CD14-positive monocyte (primary cell): ENCODE measurements at regions not wholly inside any gene's neighbourhood (a gene's known extent, or its start where the extent isn't known, plus 50 kb on each side); places are given as distances from the start of the nearest gene placed in this dataset.

Experiments used
- DNase-seq, 3 donors: peaks; one replicate each; pipeline ENCODE4 v3.0.0-alpha.2; 2011 to 2022
- H2AFZ ChIP-seq: 2 replicates; pipeline ENCODE4 v1.6.0; 2012; ENCODE audit warnings: mild to moderate bottlenecking, low read depth, low read length, inconsistent platforms; ENCODE audit not compliant: insufficient read depth, poor library complexity, severe bottlenecking
- H3K27ac ChIP-seq, 2 donors: 1 replicate in 1 of 2; 2 replicates in 1 of 2; pipeline ENCODE4 v1.5.1; 2012 to 2013; ENCODE audit warnings: low read length in 2 of 2, control low read depth in 1 of 2, inconsistent platforms in 1 of 2, low read depth in 1 of 2, mild to moderate bottlenecking in 1 of 2
- H3K27me3 ChIP-seq, 2 donors: one replicate each; pipeline versions ENCODE4 v1.6.0 to v1.6.1; 2011 to 2013; ENCODE audit warnings: low read length in 2 of 2; ENCODE audit not compliant: control insufficient read depth in 2 of 2, insufficient read depth in 2 of 2
- H3K36me3 ChIP-seq, 2 donors: replicated peaks in 1 of 2; 1 replicate in 1 of 2; 2 replicates in 1 of 2; pipeline versions ENCODE4 v1.5.1 to v1.6.1; 2012 to 2013; ENCODE audit warnings: low read length in 2 of 2, control low read depth in 1 of 2, inconsistent platforms in 1 of 2, mild to moderate bottlenecking in 1 of 2; ENCODE audit not compliant: insufficient read depth in 2 of 2, control insufficient read depth in 1 of 2
- H3K4me1 ChIP-seq, 2 donors: 1 replicate in 1 of 2; 2 replicates in 1 of 2; pipeline versions ENCODE4 v1.5.1 to v1.6.1; 2012 to 2013; ENCODE audit warnings: low read length in 2 of 2, control low read depth in 1 of 2, inconsistent platforms in 1 of 2, mild to moderate bottlenecking in 1 of 2, moderate library complexity in 1 of 2; ENCODE audit not compliant: insufficient read depth in 2 of 2, control insufficient read depth in 1 of 2
- H3K4me2 ChIP-seq: replicated peaks from 2 replicates; pipeline ENCODE3; 2012; ENCODE audit warnings: low read length, moderate library complexity, mild to moderate bottlenecking; ENCODE audit not compliant: poor library complexity, severe bottlenecking; ENCODE audit errors: extremely low read depth
- H3K4me3 ChIP-seq, 3 experiments: fragments of 200-600 bp in 1 of 3; sonication (generic) in 1 of 3; replicated peaks in 1 of 3; 1 replicate in 2 of 3; 2 replicates in 1 of 3; pipeline ENCODE4 v1.5.1; 2011 to 2013; ENCODE audit warnings: low read length in 3 of 3, mild to moderate bottlenecking in 3 of 3, control low read depth in 2 of 3, low read depth in 2 of 3, inconsistent platforms in 1 of 3, moderate library complexity in 1 of 3
- H3K79me2 ChIP-seq: 2 replicates; pipeline ENCODE4 v1.6.0; 2012; ENCODE audit warnings: mild to moderate bottlenecking, control low read depth, inconsistent platforms, low read length, moderate library complexity; ENCODE audit not compliant: insufficient read depth
- H3K9ac ChIP-seq: 2 replicates; pipeline ENCODE4 v1.6.0; 2017; ENCODE audit warnings: low read length, mild to moderate bottlenecking; ENCODE audit not compliant: insufficient read depth, poor library complexity, severe bottlenecking
- H3K9me3 ChIP-seq, 2 donors: replicated peaks in 1 of 2; 1 replicate in 1 of 2; 2 replicates in 1 of 2; pipeline versions ENCODE4 v1.5.1 to v1.6.1; 2012 to 2013; ENCODE audit warnings: low read length in 2 of 2, control low read depth in 1 of 2; ENCODE audit not compliant: control insufficient read depth in 1 of 2, insufficient read depth in 1 of 2
- H4K20me1 ChIP-seq: 2 replicates; pipeline ENCODE4 v1.6.0; 2012; ENCODE audit warnings: mild to moderate bottlenecking, low read length, control low read depth, moderate library complexity; ENCODE audit not compliant: insufficient read depth
- H3K27ac Mint-ChIP-seq, 7 donors: one replicate each; pipeline ENCODE4 v1.8.0; 2020; ENCODE audit warnings: mild to moderate bottlenecking in 7 of 7, mixed read lengths in 7 of 7, moderate library complexity in 6 of 7, inconsistent platforms in 2 of 7
- H3K27me3 Mint-ChIP-seq, 3 donors: one replicate each; pipeline ENCODE4 v1.8.0; 2021 to 2022; ENCODE audit warnings: low read depth in 3 of 3, mild to moderate bottlenecking in 3 of 3, mixed read lengths in 3 of 3, moderate library complexity in 3 of 3, inconsistent platforms in 1 of 3
- H3K36me3 Mint-ChIP-seq, 2 donors: one replicate each; pipeline ENCODE4 v1.8.0; 2020; ENCODE audit warnings: mixed read lengths in 2 of 2, inconsistent platforms in 1 of 2, mild to moderate bottlenecking in 1 of 2
- H3K4me1 Mint-ChIP-seq: one replicate; pipeline ENCODE4 v1.8.0; 2020; ENCODE audit warnings: mild to moderate bottlenecking, mixed read lengths
- H3K4me3 Mint-ChIP-seq, 2 donors: one replicate each; pipeline ENCODE4 v1.8.0; 2020; ENCODE audit warnings: mild to moderate bottlenecking in 2 of 2, mixed read lengths in 2 of 2, moderate library complexity in 1 of 2
- H3K9me3 Mint-ChIP-seq, 7 donors: one replicate each; pipeline ENCODE4 v1.8.0; 2020 to 2022; ENCODE audit warnings: mixed read lengths in 7 of 7, mild to moderate bottlenecking in 6 of 7, moderate library complexity in 6 of 7, inconsistent platforms in 2 of 7
- CTCF ChIP-seq: fragments of 200-600 bp; IDR thresholded peaks from one replicate; pipeline ENCODE4 v1.8.0; 2022; ENCODE audit warnings: antibody characterized with exemption, mild to moderate bottlenecking
- WGBS: methylation state at CpG from one replicate; pipeline ENCODE4 v1.1.5; 2013; ENCODE audit warnings: missing lambda C conversion rate; ENCODE audit not compliant: insufficient coverage; 5-methylcytosine and 5-hydroxymethylcytosine counted together
- intact Hi-C, 2 donors: fragments of 100-400 bp; cut with micrococcal nuclease; formaldehyde crosslinking; loops; one replicate each; pipeline versions ENCODE4 v1.15.0 to v1.15.1; 2023

DNA sequence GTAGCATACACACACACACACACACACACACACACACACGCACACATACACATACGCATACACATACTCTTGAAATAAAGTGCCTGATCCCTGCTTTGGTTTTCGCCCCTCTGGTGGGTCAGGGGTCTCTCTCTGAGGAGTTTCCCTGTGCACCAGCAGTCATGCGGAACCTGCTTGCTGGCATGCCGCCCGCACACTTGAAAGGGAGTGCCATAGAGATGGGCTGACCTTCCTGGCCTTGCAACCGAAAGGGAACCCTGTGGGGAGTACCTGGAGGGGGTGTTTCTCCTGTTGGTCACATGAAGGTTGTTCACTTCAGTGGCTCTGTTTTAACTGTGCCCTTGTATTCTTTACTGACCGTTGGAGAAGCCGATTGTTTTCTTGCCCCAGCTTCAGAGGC lies 752.3 kb downstream of the NR2F2 start:
- H3K27me3 Mint-ChIP-seq: peaks cover 5 to 9% (median 8%) of the 10 kb centered on the region in 3 donors
- Histone ChIP-seq H3K9me3 (no peaks in the 10 kb centered on the region), H4K20me1 (no peaks in the 10 kb centered on the region), H3K79me2 (no peaks in the 10 kb centered on the region), H3K27me3 (peaks cover 0 to 3% of the 10 kb centered on the region in 2 donors), H3K27ac (no peak overlapping the region), H3K9ac (no peak overlapping the region), H3K36me3 (no peaks in the 10 kb centered on the region), H3K4me2 (no peak overlapping the region), H2AFZ (no peak overlapping the region), H3K4me1 (no peaks in the 10 kb centered on the region), H3K4me3 (no peak overlapping the region)
- no peaks in the 10 kb centered on the region for H3K36me3 Mint-ChIP-seq
- TF ChIP-seq CTCF: no peak
- H3K4me3 Mint-ChIP-seq: no peak overlapping the region
- no peak for DNase-seq
- no peak overlapping the region for H3K27ac Mint-ChIP-seq
- H3K9me3 Mint-ChIP-seq: peaks cover 0 to 7% (median 2%) of the 10 kb centered on the region in 7 donors
- H3K4me1 Mint-ChIP-seq: peaks cover 15% of the 10 kb centered on the region
- WGBS: 83% methylated on average over 4 of the region's 9 CpGs
- intact Hi-C loops: no loop called here

GRCh38 chr15:97084650-97085049 lies 754.1 kb downstream of the NR2F2 start:
- intact Hi-C loops: no loop called here
- peaks cover 0 to 3% of the 10 kb centered on the region in 2 donors for H3K27me3 ChIP-seq
- no peak overlapping the region for H3K27ac ChIP-seq

More at GRCh38 chr15:97084650-97085049, 754.1 kb downstream of the NR2F2 start:
- TF ChIP-seq CTCF: no peak
- Mint-ChIP-seq H3K4me1 (peaks cover 15% of the 10 kb centered on the region), H3K9me3 (peaks cover 0 to 6% (median 3%) of the 10 kb centered on the region in 7 donors), H3K4me3 (peak overlapping the region in 1 of 2 donors; percentile 9), H3K27me3 (peaks cover 5 to 10% (median 8%) of the 10 kb centered on the region in 3 donors), H3K27ac (no peak overlapping the region), H3K36me3 (no peaks in the 10 kb centered on the region)
- H3K4me1 ChIP-seq: no peaks in the 10 kb centered on the region
- no peak overlapping the region for H2AFZ ChIP-seq
- no CpG with 5 or more reads among the region's 2 CpGs for WGBS
- no peaks in the 10 kb centered on the region for H3K9me3 ChIP-seq
- no peak overlapping the region for H3K9ac ChIP-seq
- H3K36me3 ChIP-seq: no peaks in the 10 kb centered on the region
- H3K79me2 ChIP-seq: no peaks in the 10 kb centered on the region
- no peak overlapping the region for H3K4me2 ChIP-seq
- DNase-seq: no peak
- H4K20me1 ChIP-seq: no peaks in the 10 kb centered on the region
- no peak overlapping the region for H3K4me3 ChIP-seq
